ENCODE measurements at regions not wholly inside any gene's neighbourhood (a gene's known extent, or its start where the extent isn't known, plus 50 kb on each side); places are given as distances from the start of the nearest gene placed in this dataset.

GRCh38 chr18:21991081-21991534 is 178.3 kb upstream of the GATA6 start:
- DNase-seq (no peak), ATAC-seq (peak; percentile 32)
- intact Hi-C loops (cut with micrococcal nuclease), result loop anchor here (10.0 kb wide), 1 partner anchor 174 kb away; the partner anchor contains the start of gene GATA6

- no peak for ATAC-seq
- intact Hi-C loops (cut with micrococcal nuclease), result loop anchor here (10.0 kb wide), 1 partner anchor 173 kb away; the partner anchor contains the start of gene GATA6
Measured at GRCh38 chr18:21991886-21992285, 177.5 kb upstream of the GATA6 start.

GRCh38 chr18:21996351-21996826 is 173.0 kb upstream of the GATA6 start:
- peak; percentile 35 for ATAC-seq
- peak; percentile 43 for DNase-seq

More at GRCh38 chr18:21991886-21992285, 177.5 kb upstream of the GATA6 start:
- DNase-seq, result no peak

GRCh38 chr18:21997207-21998143 is 171.9 kb upstream of the GATA6 start:
- intact Hi-C loops (cut with micrococcal nuclease), result loop anchor here (5.0 to 10.0 kb wide), 2 partner anchors 167 to 565 kb away; partner anchors contain the start of gene GATA6
- DNase-seq, result no peak
- ATAC-seq, result peak; percentile 77

More at GRCh38 chr18:21996351-21996826, 173.0 kb upstream of the GATA6 start:
- intact Hi-C loops (cut with micrococcal nuclease), result loop anchor here (5.0 to 10.0 kb wide), 2 partner anchors 168 to 566 kb away; partner anchors contain the start of gene GATA6

DNA sequence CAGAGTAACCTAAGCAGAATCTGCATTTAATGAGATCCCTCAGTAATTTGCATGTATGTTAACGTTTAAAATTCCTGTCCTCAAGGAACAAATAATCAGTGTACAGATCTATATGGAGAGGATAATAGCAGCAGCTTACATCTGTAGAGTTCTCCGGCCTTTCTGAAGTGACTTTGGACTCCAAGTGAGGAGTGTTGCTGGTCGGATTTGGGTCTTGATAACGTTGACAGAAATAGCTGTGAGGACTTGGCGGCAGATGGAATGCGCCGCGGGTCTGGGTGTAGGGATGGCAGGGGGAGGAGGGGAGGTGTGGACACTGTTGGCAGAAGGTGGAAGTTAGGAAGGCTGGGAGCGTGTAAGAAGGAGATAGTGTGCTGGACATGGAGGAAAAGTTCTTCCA is 170.9 kb upstream of the GATA6 start:
- DNase-seq, result peak; percentile 75
- intact Hi-C loops (cut with micrococcal nuclease), result loop anchor here (5.0 to 10.0 kb wide), 2 partner anchors 166 to 564 kb away; partner anchors contain the start of gene GATA6
- ATAC-seq, result peak; percentile 93

DNA sequence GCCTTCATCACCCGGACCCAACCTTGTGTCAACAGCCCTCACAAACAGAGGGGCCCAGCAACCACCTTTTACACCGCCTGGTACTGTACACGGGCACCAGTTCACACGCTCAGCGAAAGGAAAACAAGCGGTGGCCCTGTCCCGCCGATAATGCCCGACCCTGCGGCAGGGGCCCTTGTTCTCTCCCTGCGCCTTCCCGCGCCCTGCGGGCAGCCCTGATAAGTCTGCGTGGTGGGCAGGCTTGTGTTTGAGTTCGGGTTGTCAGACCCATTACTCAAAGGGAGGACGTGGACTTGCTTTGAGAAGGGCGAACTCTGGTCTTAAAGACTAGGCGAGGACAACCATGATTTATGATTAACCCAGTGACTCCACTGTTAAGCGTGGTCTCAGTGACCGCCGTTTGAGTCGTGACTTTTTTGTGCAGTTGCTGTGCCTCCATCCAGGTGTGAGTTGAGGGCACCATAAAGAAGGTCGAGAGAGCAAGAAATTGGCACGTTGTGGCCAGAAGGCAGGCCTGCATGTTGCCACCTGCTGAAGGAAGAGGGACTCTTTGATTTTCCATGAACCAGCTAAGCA is 167.4 kb upstream of the GATA6 start:
- DNase-seq, result no peak
- intact Hi-C loops (cut with micrococcal nuclease), result no loop called here
- no peak for ATAC-seq

DNA sequence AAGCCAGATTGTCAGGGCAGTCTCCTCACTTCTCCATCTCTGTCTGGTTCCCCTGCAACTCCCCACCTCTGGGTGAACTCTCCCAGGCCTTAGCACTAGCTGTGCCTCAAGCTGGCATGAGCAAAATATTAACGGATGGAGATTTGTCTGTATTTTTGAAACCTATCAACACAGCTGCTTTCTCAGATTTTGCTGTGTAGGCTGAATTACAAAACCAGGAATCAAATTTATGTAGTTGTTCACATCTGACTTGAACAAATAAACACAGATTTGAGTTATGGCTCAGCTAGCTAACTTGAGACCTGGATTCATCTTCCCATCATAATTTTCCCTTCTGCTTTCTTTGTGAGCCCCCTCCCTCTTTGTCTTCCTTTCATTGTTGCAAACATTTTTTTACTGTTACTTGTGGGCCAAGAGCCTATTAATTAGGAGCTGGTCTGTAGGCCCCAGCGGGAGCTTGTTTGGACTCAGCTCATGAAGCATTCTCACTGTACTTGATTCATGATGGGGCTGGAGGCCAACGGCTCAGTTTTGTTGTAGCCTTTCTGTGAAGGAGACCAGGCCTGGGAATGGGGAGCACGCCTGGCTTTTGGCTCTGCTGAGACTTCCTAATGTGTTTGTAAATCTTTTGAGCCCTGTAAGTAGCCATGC is 164.1 kb upstream of the GATA6 start:
- ATAC-seq, result peak; percentile 55
- intact Hi-C loops (cut with micrococcal nuclease), result no loop called here
- DNase-seq, result peak; percentile 45

GRCh38 chr18:22006458-22006857 is 162.9 kb upstream of the GATA6 start:
- intact Hi-C loops (cut with micrococcal nuclease), result no loop called here

DNA sequence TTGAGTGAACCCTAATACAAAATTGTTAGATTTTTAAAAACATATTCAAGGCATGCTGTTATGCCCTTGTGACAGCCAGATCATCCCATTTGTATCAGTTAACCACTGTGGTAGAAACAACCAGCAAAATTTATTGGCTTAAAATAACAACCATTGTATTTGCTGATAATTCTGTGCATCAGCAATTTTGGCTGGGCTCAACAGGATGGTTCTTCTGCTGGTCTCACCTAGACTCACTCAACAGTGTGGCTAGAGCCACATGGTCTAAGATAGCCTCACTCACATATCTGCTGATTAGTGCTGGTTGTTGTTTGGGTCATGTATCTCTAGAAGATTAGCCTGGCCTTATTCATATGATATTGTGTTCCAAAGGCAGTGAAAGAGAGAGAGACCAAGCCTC is 160.1 kb upstream of the GATA6 start:
- intact Hi-C loops (cut with micrococcal nuclease), result no loop called here
- no peak for ATAC-seq
- DNase-seq, result no peak

More at GRCh38 chr18:22006458-22006857, 162.9 kb upstream of the GATA6 start:
- no peak for ATAC-seq
- no peak for DNase-seq

GRCh38 chr18:22013993-22014392 is 155.4 kb upstream of the GATA6 start:
- ATAC-seq (no peak), DNase-seq (no peak)
- intact Hi-C loops (cut with micrococcal nuclease), result no loop called here

DNA sequence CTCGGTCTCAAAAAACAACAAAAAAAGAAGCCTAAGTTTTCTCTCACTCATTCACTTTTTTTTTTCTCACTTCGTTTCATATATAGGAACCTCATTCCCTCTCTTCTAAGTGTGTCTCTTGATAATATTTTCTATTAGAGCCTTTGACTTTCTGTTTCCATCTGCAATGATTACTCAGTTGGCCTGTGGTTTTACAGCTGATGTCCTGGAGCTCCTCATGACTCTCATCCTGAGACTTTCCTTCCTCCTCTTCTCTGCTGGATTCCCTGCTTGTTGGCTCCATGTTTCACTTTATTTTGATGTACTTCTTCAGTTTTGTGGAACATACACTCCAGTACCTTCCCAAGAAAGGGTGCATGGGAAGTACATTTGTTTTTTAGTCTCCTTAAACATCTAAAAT is 154.2 kb upstream of the GATA6 start:
- no peak for DNase-seq

GRCh38 chr18:22018366-22018765 is 151.0 kb upstream of the GATA6 start:
- DNase-seq, result no peak
- intact Hi-C loops (cut with micrococcal nuclease), result no loop called here

More for the DNA sequence above, 154.2 kb upstream of the GATA6 start:
- intact Hi-C loops (cut with micrococcal nuclease), result no loop called here
- no peak for ATAC-seq

DNA sequence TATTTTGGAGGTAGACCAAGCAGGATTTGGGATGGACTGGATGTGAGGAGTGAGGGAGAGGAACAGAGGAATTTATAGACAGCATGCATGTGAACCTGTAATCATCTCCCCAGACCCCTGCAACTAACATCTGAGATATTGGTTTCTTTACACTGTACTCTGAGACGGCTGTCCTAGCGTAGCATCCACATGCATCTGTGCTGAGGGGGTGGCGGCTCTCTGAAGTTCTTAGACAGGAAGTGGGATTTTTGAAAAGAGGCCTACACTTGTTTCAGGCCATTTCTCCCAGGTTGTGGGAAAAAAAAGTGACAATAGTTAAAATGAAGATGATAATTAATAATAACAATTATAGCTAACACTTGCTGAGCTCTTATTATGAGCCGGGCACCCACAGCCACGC is 150.2 kb upstream of the GATA6 start:
- ATAC-seq (no peak), DNase-seq (no peak)
- intact Hi-C loops (cut with micrococcal nuclease), result no loop called here

More at GRCh38 chr18:22018366-22018765, 151.0 kb upstream of the GATA6 start:
- no peak for ATAC-seq

GRCh38 chr18:22020127-22020866 is 149.1 kb upstream of the GATA6 start:
- no peak for ATAC-seq
- intact Hi-C loops (cut with micrococcal nuclease), result no loop called here
- no peak for DNase-seq

DNA sequence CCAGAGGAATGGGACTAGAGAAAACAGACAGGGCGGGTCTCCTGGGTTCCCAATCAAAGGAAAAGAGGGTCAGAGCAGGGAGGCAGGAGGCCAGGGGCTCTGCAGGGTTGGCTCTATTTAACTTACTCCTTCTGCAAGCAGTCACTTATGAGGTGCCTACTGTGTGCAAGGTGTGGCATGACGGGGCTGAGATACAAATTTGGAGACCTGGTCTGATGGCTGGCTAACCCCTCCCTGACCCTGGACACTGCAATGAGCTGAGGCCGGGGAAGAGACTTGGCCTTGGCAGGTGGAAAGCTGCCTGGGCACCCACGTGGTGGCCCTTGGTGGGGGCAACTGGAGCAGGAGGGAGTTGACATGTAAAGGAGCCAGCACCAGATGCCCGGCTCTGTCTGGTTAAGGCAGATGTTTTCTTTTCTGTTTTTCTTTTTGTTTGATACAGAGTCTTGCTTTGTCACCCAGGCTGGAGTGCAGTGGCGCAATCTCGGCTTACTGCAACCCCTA is 148.5 kb upstream of the GATA6 start:
- DNase-seq (no peak), ATAC-seq (no peak)
- intact Hi-C loops (cut with micrococcal nuclease), result no loop called here

DNA sequence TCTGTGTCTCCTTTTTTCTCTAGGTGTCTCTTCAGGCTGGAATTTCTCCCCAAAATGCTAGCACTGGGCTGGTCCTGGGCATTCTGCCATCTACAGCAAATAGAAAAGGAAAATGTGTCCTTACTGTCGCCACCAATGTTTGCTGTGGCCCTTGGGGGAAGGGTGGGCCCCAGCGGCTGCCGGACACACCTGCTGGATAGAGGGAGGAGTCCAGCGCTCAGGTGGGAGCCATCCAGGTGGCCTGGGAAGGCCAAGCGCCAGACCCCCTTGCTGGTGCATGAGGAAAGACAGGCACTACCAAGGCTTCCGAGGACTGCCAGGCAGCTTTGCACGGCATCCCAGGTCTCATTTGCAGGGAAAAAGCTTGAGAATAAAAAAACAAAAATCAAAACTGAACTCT is 147.7 kb upstream of the GATA6 start:
- intact Hi-C loops (cut with micrococcal nuclease), result no loop called here

DNA sequence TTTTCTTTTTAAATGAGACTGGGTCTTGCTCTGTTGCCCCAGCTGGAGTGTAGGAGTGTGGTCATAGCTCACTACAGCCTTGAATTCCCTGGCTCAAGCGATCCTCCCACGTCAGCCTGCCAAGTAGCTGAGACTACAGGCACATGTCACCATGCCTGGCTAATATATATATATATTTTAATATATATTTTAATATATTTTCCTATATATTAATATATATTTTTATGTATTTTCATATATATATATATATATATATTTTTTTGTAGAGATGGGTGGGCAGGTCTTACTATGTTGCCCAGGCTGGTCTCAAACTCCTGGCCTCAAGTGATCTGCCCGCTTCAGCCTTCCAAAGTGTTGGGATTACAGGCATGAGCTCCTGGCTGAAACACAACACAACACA is 144.5 kb upstream of the GATA6 start:
- DNase-seq (no peak), ATAC-seq (no peak)
- intact Hi-C loops (cut with micrococcal nuclease), result no loop called here

More for the DNA sequence above, 147.7 kb upstream of the GATA6 start:
- ATAC-seq (no peak), DNase-seq (no peak)

GRCh38 chr18:22026362-22026761 is 143.0 kb upstream of the GATA6 start:
- intact Hi-C loops (cut with micrococcal nuclease), result no loop called here
- ATAC-seq (no peak), DNase-seq (no peak)
